ENCODE measurements at regions not wholly inside any gene's neighbourhood (a gene's known extent, or its start where the extent isn't known, plus 50 kb on each side); places are given as distances from the start of the nearest gene placed in this dataset.

- H3K27me3 ChIP-seq: no peaks in the 10 kb centered on the region
- in situ Hi-C loops (cut with MboI; ENCODE audit: low sequenced_read_pairs in 4 of 4): no loop called here
Observed at GRCh38 chr13:84569366-84569765, 687.1 kb upstream of the SLITRK1 start.

DNA sequence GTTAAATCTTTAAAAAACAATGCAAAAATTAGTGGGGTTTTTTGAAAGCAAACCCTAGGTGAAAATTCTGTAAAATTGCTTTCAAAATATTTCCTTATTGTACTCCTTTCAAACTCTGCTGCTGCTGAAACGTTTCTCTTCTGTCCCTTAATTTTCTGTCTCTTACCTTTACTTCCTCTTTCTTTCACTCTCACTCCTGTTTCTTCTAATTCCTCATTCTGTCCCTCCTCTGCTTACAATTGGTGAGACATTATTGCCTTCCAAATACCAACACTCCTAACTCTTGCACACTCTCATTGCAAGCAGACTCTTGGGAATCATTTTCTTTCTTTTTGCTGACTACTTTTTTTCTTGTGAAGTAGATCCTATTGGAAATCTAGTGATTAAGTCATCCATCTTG, 685.6 kb upstream of the SLITRK1 start:
- Histone ChIP-seq H3K27me3 (no peaks in the 10 kb centered on the region), H3K4me3 (no peak overlapping the region), H3K4me1 (no peaks in the 10 kb centered on the region), H3K9me3 (no peaks in the 10 kb centered on the region), H3K36me3 (no peaks in the 10 kb centered on the region), H3K27ac (no peak overlapping the region)
- ATAC-seq: no peak
- DNase-seq: no peak
- TF ChIP-seq POLR2A (IDR thresholded peaks at IDR 0.05) (no peak), CTCF (IDR thresholded peaks at IDR 0.05 in 4 of 5, conservative IDR thresholded peaks at IDR 0.05 in 1 of 5) (no peak)
- intact Hi-C loops (cut with DNase I; ENCODE audit: low total_unique reads): no loop called here
- in situ Hi-C loops (cut with MboI; ENCODE audit: low sequenced_read_pairs in 4 of 4): no loop called here

More at GRCh38 chr13:84569366-84569765, 687.1 kb upstream of the SLITRK1 start:
- TF ChIP-seq POLR2A (IDR thresholded peaks at IDR 0.05): no peak
- TF ChIP-seq CTCF (IDR thresholded peaks at IDR 0.05 in 4 of 5, conservative IDR thresholded peaks at IDR 0.05 in 1 of 5): no peak
- Histone ChIP-seq H3K36me3 (no peaks in the 10 kb centered on the region), H3K4me3 (no peak overlapping the region), H3K4me1 (no peaks in the 10 kb centered on the region), H3K9me3 (no peaks in the 10 kb centered on the region), H3K27ac (no peak overlapping the region)
- intact Hi-C loops (cut with DNase I; ENCODE audit: low total_unique reads): no loop called here
- ATAC-seq (no peak), DNase-seq (no peak)

GRCh38 chr13:84566780-84567179, 684.5 kb upstream of the SLITRK1 start:
- no peak overlapping the region for H3K4me3 ChIP-seq
- H3K27me3 ChIP-seq: no peaks in the 10 kb centered on the region
- TF ChIP-seq POLR2A (IDR thresholded peaks at IDR 0.05) (no peak), CTCF (IDR thresholded peaks at IDR 0.05 in 4 of 5, conservative IDR thresholded peaks at IDR 0.05 in 1 of 5) (no peak)
- H3K9me3 ChIP-seq: no peaks in the 10 kb centered on the region
- no peaks in the 10 kb centered on the region for H3K4me1 ChIP-seq
- intact Hi-C loops (cut with DNase I; ENCODE audit: low total_unique reads) (no loop called here), in situ Hi-C loops (cut with MboI; ENCODE audit: low sequenced_read_pairs in 4 of 4) (no loop called here)
- H3K36me3 ChIP-seq: no peaks in the 10 kb centered on the region
- DNase-seq: no peak
- H3K27ac ChIP-seq: no peak overlapping the region
- ATAC-seq: no peak

- no peaks in the 10 kb centered on the region for H3K36me3 ChIP-seq
- in situ Hi-C loops (cut with MboI; ENCODE audit: low sequenced_read_pairs in 4 of 4) (no loop called here), intact Hi-C loops (cut with DNase I; ENCODE audit: low total_unique reads) (no loop called here)
- H3K9me3 ChIP-seq: no peaks in the 10 kb centered on the region
- H3K27ac ChIP-seq: no peak overlapping the region
- H3K27me3 ChIP-seq: no peaks in the 10 kb centered on the region
- H3K4me1 ChIP-seq: no peaks in the 10 kb centered on the region
- TF ChIP-seq POLR2A (IDR thresholded peaks at IDR 0.05): no peak
- TF ChIP-seq CTCF (IDR thresholded peaks at IDR 0.05 in 4 of 5, conservative IDR thresholded peaks at IDR 0.05 in 1 of 5): no peak
- no peak for ATAC-seq
- no peak for DNase-seq
- no peak overlapping the region for H3K4me3 ChIP-seq
Observed at GRCh38 chr13:84563611-84564010, 681.3 kb upstream of the SLITRK1 start.

GRCh38 chr13:84553227-84553626, 671.0 kb upstream of the SLITRK1 start:
- Histone ChIP-seq H3K4me3 (no peak overlapping the region), H3K9me3 (no peaks in the 10 kb centered on the region), H3K4me1 (no peaks in the 10 kb centered on the region), H3K27me3 (no peaks in the 10 kb centered on the region), H3K27ac (no peak overlapping the region), H3K36me3 (no peaks in the 10 kb centered on the region)
- intact Hi-C loops (cut with DNase I; ENCODE audit: low total_unique reads): no loop called here
- ATAC-seq: no peak
- no peak for TF ChIP-seq CTCF (IDR thresholded peaks at IDR 0.05 in 4 of 5, conservative IDR thresholded peaks at IDR 0.05 in 1 of 5)
- TF ChIP-seq POLR2A (IDR thresholded peaks at IDR 0.05): no peak
- in situ Hi-C loops (cut with MboI; ENCODE audit: low sequenced_read_pairs in 4 of 4): no loop called here
- no peak for DNase-seq
